Cardiac fibroblast (primary cell): ENCODE measurements at regions not wholly inside any gene's neighbourhood (a gene's known extent, or its start where the extent isn't known, plus 50 kb on each side); places are given as distances from the start of the nearest gene placed in this dataset.

Experiments used
- DNase-seq, 2 donors: peaks; one replicate each; pipeline versions ENCODE4 v3.0.0 to v3.0.0-alpha.2; 2010; ENCODE audit warnings: low read depth in 2 of 2
- H3K4me3 ChIP-seq, 2 donors: replicated peaks in 1 of 2; 1 replicate in 1 of 2; 2 replicates in 1 of 2; pipeline ENCODE4 v1.5.1; 2011; ENCODE audit warnings: low read depth in 2 of 2, low read length in 2 of 2, mild to moderate bottlenecking in 2 of 2, moderate library complexity in 1 of 2
- TF ChIP-seq, protein P1 (sequence below): IDR thresholded peaks from one replicate; pipeline ENCODE4 v1.5.1; 2011; ENCODE audit warnings: low read depth, mild to moderate bottlenecking, low read length, inconsistent platforms

- no peak for DNase-seq
- TF ChIP-seq, protein P1, sequence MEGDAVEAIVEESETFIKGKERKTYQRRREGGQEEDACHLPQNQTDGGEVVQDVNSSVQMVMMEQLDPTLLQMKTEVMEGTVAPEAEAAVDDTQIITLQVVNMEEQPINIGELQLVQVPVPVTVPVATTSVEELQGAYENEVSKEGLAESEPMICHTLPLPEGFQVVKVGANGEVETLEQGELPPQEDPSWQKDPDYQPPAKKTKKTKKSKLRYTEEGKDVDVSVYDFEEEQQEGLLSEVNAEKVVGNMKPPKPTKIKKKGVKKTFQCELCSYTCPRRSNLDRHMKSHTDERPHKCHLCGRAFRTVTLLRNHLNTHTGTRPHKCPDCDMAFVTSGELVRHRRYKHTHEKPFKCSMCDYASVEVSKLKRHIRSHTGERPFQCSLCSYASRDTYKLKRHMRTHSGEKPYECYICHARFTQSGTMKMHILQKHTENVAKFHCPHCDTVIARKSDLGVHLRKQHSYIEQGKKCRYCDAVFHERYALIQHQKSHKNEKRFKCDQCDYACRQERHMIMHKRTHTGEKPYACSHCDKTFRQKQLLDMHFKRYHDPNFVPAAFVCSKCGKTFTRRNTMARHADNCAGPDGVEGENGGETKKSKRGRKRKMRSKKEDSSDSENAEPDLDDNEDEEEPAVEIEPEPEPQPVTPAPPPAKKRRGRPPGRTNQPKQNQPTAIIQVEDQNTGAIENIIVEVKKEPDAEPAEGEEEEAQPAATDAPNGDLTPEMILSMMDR: no peak
- H3K4me3 ChIP-seq: no peak overlapping the region
Measured at GRCh38 chr9:117970276-117971050, 266.3 kb downstream of the TLR4 start.

DNA sequence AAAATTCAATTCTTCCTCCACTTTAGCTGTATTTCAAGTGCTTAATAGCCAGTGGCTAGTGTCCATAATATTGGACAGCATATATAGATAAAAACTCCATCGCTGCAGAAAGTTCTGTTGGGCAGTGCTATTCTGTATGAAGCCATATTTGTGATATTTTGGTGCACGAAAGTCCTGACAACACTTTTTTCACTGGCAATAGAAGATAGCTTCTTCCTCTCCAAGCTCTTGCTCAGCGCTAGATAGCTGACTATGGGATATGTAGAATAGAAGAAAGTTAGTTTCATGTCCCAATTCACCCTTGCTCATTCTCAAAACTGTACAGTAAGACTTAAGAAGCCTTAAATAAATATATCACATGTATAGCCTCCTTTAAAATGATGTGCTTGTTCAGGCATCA is 269.9 kb downstream of the TLR4 start:
- no peak for DNase-seq
- H3K4me3 ChIP-seq: no peak overlapping the region
- TF ChIP-seq, protein P1: no peak

GRCh38 chr9:117979914-117980313 is 275.7 kb downstream of the TLR4 start:
- TF ChIP-seq, protein P1: no peak
- no peak overlapping the region for H3K4me3 ChIP-seq

GRCh38 chr9:117987945-117988344 is 283.7 kb downstream of the TLR4 start:
- TF ChIP-seq, protein P1: no peak
- DNase-seq: no peak
- no peak overlapping the region for H3K4me3 ChIP-seq

More at GRCh38 chr9:117979914-117980313, 275.7 kb downstream of the TLR4 start:
- DNase-seq: no peak

DNA sequence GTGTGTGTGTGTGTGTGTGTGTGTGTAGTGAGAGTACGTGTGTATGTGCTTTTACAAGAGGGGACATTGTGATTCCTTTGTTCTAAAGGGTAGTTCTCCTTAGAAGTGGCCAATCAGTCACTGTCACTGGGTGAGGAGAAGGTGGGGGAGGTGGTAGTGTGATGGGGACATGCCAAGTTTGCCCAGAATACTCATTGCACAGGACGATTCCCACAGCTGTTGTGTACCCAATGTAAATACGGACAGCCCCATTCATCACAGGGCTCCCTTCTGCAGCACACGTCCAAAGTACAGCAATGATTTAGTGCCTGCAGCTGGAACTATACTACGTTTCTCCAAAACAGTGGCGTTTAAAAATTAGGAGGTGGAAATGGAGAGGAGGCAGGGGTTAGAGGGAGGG is 287.8 kb downstream of the TLR4 start:
- DNase-seq: no peak
- TF ChIP-seq, protein P1: no peak
- no peak overlapping the region for H3K4me3 ChIP-seq

- TF ChIP-seq, protein P1: no peak
- no peak overlapping the region for H3K4me3 ChIP-seq
- DNase-seq: no peak
Measured at GRCh38 chr9:118000581-118000980, 296.4 kb downstream of the TLR4 start.

DNA sequence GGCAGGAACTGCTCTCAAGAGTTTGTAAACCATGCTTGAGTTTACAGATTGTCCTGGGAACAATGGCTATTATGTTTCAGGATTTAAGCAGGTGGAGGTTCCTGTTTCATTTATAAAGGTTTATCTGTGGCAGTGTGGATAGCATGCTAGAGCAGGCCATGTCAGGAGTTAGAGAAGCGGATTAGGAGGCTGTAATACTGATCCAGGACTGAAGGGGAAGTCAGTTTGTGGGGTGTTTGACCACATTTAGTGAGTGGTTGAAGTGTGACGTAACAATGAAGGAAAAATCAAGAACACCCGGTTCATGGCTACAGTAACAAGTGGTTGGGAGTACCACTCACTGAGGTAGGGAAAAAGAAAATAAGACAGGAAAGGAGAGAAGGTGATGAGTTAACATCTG is 299.0 kb downstream of the TLR4 start:
- DNase-seq: no peak
- no peak overlapping the region for H3K4me3 ChIP-seq
- TF ChIP-seq, protein P1: no peak
